GM23338 (cell line): ENCODE measurements at regions not wholly inside any gene's neighbourhood (a gene's known extent, or its start where the extent isn't known, plus 50 kb on each side); places are given as distances from the start of the nearest gene placed in this dataset.

ENCODE experiments used
- ATAC-seq: fragments of 200-7000 bp; cut with Tn5 transposase; 3 replicates; pipeline ENCODE4 v1.9.1; 2020
- DNase-seq: peaks from one replicate; pipeline ENCODE4 v3.0.0-alpha.2; 2015; ENCODE audit warnings: low spot score
- H2AFZ ChIP-seq: fragments of 200-600 bp; sonication (generic); 2 replicates; pipeline ENCODE4 v1.8.0; 2016; ENCODE audit warnings: antibody characterized with exemption, mild to moderate bottlenecking, moderate library complexity
- H3F3A ChIP-seq: fragments of 200-600 bp; sonication (generic); replicated peaks from 2 replicates; pipeline ENCODE4 v1.8.0; 2017; ENCODE audit warnings: antibody characterized with exemption, mixed run types, low read depth
- H3K27ac ChIP-seq: fragments of 200-600 bp; sonication (generic); 2 replicates; pipeline ENCODE4 v1.6.1; 2016; ENCODE audit warnings: low read depth
- H3K27me3 ChIP-seq: fragments of 200-600 bp; sonication (generic); 2 replicates; pipeline ENCODE4 v1.8.0; 2016; ENCODE audit warnings: mild to moderate bottlenecking, mixed run types, moderate library complexity; ENCODE audit not compliant: insufficient read depth
- H3K36me3 ChIP-seq: fragments of 200-600 bp; sonication (generic); 2 replicates; pipeline ENCODE4 v1.8.0; 2016; ENCODE audit warnings: mild to moderate bottlenecking; ENCODE audit not compliant: insufficient read depth
- H3K4me1 ChIP-seq: fragments of 200-600 bp; sonication (generic); 2 replicates; pipeline ENCODE4 v1.8.0; 2016; ENCODE audit warnings: mild to moderate bottlenecking, moderate library complexity; ENCODE audit not compliant: insufficient read depth
- H3K4me2 ChIP-seq: fragments of 200-600 bp; sonication (generic); 2 replicates; pipeline ENCODE4 v1.7.1; 2017; ENCODE audit warnings: mixed run types
- H3K4me3 ChIP-seq: fragments of 200-600 bp; sonication (generic); 2 replicates; pipeline ENCODE4 v1.6.1; 2016; ENCODE audit warnings: mixed run types
- H3K79me2 ChIP-seq: fragments of 200-600 bp; sonication (generic); replicated peaks from 2 replicates; pipeline ENCODE4 v1.8.0; 2017; ENCODE audit warnings: mild to moderate bottlenecking; ENCODE audit not compliant: insufficient read depth
- H3K9me2 ChIP-seq: fragments of 200-600 bp; sonication (generic); 2 replicates; pipeline ENCODE4 v1.8.0; 2017; ENCODE audit not compliant: insufficient read depth
- H4K20me1 ChIP-seq: fragments of 200-600 bp; sonication (generic); replicated peaks from 2 replicates; pipeline ENCODE4 v1.8.0; 2017; ENCODE audit warnings: mild to moderate bottlenecking; ENCODE audit not compliant: insufficient read depth
- H3K27ac Mint-ChIP-seq: 2 replicates; pipeline ENCODE4 v1.8.0; 2020; ENCODE audit warnings: inconsistent platforms, mild to moderate bottlenecking, moderate library complexity, mixed read lengths
- H3K27me3 Mint-ChIP-seq: 3 replicates; pipeline ENCODE4 v1.8.0; 2022; ENCODE audit warnings: low read depth, mild to moderate bottlenecking, moderate library complexity, mixed read lengths, inconsistent platforms; ENCODE audit not compliant: insufficient read depth, poor library complexity
- H3K36me3 Mint-ChIP-seq: 3 replicates; pipeline ENCODE4 v1.8.0; 2021; ENCODE audit warnings: low read depth, mild to moderate bottlenecking, inconsistent platforms, moderate library complexity, mixed read lengths
- H3K4me1 Mint-ChIP-seq: 3 replicates; pipeline ENCODE4 v1.8.0; 2020; ENCODE audit warnings: mild to moderate bottlenecking, inconsistent platforms, mixed read lengths
- H3K4me3 Mint-ChIP-seq: 3 replicates; pipeline ENCODE4 v1.8.0; 2021; ENCODE audit warnings: moderate library complexity, mild to moderate bottlenecking, inconsistent platforms, mixed read lengths
- H3K9me3 Mint-ChIP-seq: 3 replicates; pipeline ENCODE4 v1.8.0; 2020; ENCODE audit warnings: moderate library complexity, mild to moderate bottlenecking, inconsistent platforms, mixed read lengths
- CREB1 ChIP-seq: fragments of 250-450 bp; sonication (Bioruptor Pico); IDR thresholded peaks from 2 replicates; pipeline ENCODE4 v1.5.0; 2020; ENCODE audit warnings: low read depth, mild to moderate bottlenecking, moderate library complexity
- CTCF ChIP-seq, 2 experiments: fragments of 200-600 bp in 1 of 2; sonication (generic) in 1 of 2; conservative IDR thresholded peaks; 2 replicates each; pipeline versions ENCODE4 v1.5.1 to v1.6.1; 2016 to 2017; ENCODE audit warnings: antibody characterized with exemption in 2 of 2, low read depth in 2 of 2, mild to moderate bottlenecking in 2 of 2, moderate library complexity in 1 of 2
- EZH2 ChIP-seq: fragments of 200-600 bp; sonication (generic); IDR thresholded peaks from one replicate; pipeline ENCODE4 v1.8.0; 2017; ENCODE audit warnings: antibody characterized with exemption, mild to moderate bottlenecking, low read depth; ENCODE audit not compliant: unreplicated experiment
- JUNB ChIP-seq: IDR thresholded peaks from one replicate; pipeline ENCODE4 v1.6.1; 2016; ENCODE audit warnings: antibody characterized with exemption; ENCODE audit not compliant: unreplicated experiment
- NANOG ChIP-seq: IDR thresholded peaks from 2 replicates; pipeline ENCODE4 v1.6.1; 2016; ENCODE audit warnings: antibody characterized with exemption, borderline replicate concordance
- POLR2AphosphoS5 ChIP-seq: IDR thresholded peaks from 2 replicates; pipeline ENCODE4 v1.6.1; 2016; ENCODE audit warnings: antibody characterized with exemption, low read depth
- STAT1 ChIP-seq: IDR thresholded peaks from one replicate; pipeline ENCODE4 v1.6.1; 2016; ENCODE audit warnings: antibody characterized with exemption; ENCODE audit not compliant: unreplicated experiment
- ZNF331 ChIP-seq: fragments of 250-450 bp; sonication (Bioruptor Pico); IDR thresholded peaks from 2 replicates; pipeline ENCODE4 v1.5.0; 2020; ENCODE audit warnings: low read depth, mild to moderate bottlenecking, moderate library complexity
- TF ChIP-seq, protein P1 (sequence below): fragments of 250-450 bp; sonication (Bioruptor Pico); IDR thresholded peaks from 2 replicates; pipeline ENCODE4 v1.5.0; 2020; ENCODE audit warnings: mild to moderate bottlenecking, moderate library complexity

GRCh38 chr2:137896467-137896866 lies 67.8 kb upstream of the HNMT start (continued):
- TF ChIP-seq, protein P1, sequence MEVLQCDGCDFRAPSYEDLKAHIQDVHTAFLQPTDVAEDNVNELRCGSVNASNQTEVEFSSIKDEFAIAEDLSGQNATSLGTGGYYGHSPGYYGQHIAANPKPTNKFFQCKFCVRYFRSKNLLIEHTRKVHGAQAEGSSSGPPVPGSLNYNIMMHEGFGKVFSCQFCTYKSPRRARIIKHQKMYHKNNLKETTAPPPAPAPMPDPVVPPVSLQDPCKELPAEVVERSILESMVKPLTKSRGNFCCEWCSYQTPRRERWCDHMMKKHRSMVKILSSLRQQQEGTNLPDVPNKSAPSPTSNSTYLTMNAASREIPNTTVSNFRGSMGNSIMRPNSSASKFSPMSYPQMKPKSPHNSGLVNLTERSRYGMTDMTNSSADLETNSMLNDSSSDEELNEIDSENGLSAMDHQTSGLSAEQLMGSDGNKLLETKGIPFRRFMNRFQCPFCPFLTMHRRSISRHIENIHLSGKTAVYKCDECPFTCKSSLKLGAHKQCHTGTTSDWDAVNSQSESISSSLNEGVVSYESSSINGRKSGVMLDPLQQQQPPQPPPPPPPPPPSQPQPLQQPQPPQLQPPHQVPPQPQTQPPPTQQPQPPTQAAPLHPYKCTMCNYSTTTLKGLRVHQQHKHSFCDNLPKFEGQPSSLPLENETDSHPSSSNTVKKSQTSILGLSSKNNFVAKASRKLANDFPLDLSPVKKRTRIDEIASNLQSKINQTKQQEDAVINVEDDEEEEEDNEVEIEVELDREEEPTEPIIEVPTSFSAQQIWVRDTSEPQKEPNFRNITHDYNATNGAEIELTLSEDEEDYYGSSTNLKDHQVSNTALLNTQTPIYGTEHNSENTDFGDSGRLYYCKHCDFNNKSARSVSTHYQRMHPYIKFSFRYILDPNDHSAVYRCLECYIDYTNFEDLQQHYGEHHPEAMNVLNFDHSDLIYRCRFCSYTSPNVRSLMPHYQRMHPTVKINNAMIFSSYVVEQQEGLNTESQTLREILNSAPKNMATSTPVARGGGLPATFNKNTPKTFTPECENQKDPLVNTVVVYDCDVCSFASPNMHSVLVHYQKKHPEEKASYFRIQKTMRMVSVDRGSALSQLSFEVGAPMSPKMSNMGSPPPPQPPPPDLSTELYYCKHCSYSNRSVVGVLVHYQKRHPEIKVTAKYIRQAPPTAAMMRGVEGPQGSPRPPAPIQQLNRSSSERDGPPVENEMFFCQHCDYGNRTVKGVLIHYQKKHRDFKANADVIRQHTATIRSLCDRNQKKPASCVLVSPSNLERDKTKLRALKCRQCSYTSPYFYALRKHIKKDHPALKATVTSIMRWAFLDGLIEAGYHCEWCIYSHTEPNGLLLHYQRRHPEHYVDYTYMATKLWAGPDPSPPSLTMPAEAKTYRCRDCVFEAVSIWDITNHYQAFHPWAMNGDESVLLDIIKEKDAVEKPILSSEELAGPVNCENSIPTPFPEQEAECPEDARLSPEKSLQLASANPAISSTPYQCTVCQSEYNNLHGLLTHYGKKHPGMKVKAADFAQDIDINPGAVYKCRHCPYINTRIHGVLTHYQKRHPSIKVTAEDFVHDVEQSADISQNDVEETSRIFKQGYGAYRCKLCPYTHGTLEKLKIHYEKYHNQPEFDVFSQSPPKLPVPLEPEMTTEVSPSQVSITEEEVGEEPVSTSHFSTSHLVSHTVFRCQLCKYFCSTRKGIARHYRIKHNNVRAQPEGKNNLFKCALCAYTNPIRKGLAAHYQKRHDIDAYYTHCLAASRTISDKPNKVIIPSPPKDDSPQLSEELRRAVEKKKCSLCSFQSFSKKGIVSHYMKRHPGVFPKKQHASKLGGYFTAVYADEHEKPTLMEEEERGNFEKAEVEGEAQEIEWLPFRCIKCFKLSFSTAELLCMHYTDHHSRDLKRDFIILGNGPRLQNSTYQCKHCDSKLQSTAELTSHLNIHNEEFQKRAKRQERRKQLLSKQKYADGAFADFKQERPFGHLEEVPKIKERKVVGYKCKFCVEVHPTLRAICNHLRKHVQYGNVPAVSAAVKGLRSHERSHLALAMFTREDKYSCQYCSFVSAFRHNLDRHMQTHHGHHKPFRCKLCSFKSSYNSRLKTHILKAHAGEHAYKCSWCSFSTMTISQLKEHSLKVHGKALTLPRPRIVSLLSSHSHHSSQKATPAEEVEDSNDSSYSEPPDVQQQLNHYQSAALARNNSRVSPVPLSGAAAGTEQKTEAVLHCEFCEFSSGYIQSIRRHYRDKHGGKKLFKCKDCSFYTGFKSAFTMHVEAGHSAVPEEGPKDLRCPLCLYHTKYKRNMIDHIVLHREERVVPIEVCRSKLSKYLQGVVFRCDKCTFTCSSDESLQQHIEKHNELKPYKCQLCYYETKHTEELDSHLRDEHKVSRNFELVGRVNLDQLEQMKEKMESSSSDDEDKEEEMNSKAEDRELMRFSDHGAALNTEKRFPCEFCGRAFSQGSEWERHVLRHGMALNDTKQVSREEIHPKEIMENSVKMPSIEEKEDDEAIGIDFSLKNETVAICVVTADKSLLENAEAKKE (CRISPR knock-in tag): no peak

DNA sequence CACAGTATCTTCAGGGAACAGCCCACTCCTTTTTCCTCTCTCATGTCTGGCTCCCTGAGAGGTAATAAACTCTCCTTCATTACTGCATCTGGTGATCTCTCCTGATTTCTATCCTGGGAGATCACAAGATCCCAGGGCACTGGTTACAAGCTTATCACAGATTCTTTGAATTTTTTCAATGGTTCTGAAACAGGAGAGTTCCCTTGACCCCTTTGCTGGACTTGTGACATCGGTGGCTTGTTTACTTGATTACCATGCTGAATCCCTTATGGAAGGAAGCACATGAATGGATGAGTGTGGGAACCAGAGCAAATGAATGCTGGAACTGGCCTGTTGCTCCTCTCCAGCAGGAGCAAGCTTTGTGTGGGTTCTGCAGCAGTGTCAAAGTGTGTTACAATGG lies 67.2 kb upstream of the HNMT start:
- no peak for ATAC-seq
- H3K27me3 ChIP-seq: no peaks in the 10 kb centered on the region
- Mint-ChIP-seq H3K27me3 (no peaks in the 10 kb centered on the region), H3K4me1 (peaks cover 3% of the 10 kb centered on the region; the same call in 2 of the 3 replicates), H3K36me3 (no peaks in the 10 kb centered on the region), H3K27ac (peak overlapping the region; percentile 15; the same call in 1 of the 2 replicates), H3K9me3 (no peaks in the 10 kb centered on the region), H3K4me3 (no peak overlapping the region)
- H3K4me3 ChIP-seq: no peak overlapping the region
- H3K27ac ChIP-seq: no peak overlapping the region
- no peaks in the 10 kb centered on the region for H4K20me1 ChIP-seq
- no peaks in the 10 kb centered on the region for H3K9me2 ChIP-seq
- H2AFZ ChIP-seq: 0 out of 2 replicates have a peak overlapping the region, but pooled peaks have one; percentile 28
- H3F3A ChIP-seq: no peaks in the 10 kb centered on the region
- H3K36me3 ChIP-seq: no peaks in the 10 kb centered on the region
- DNase-seq: no peak
- H3K79me2 ChIP-seq: no peaks in the 10 kb centered on the region
- no peaks in the 10 kb centered on the region for H3K4me1 ChIP-seq
- H3K4me2 ChIP-seq: no peak overlapping the region
- TF ChIP-seq, protein P1 (CRISPR knock-in tag): no peak
- TF ChIP-seq CTCF (conservative IDR thresholded peaks at IDR 0.05; ENCODE audit: low read depth in 2 of 2): no peak
- no peak for TF ChIP-seq STAT1
- TF ChIP-seq NANOG: no peak
- TF ChIP-seq JUNB: no peak
- TF ChIP-seq ZNF331 (CRISPR knock-in tag): no peak
- no peak for TF ChIP-seq CREB1
- no peak for TF ChIP-seq EZH2
- TF ChIP-seq POLR2AphosphoS5: no peak
